ENCODE measurements at regions not wholly inside any gene's neighbourhood (a gene's known extent, or its start where the extent isn't known, plus 50 kb on each side); places are given as distances from the start of the nearest gene placed in this dataset.
"Not testable (repeated sequence)": the region's sequence is repeated elsewhere in the genome, so short reads cannot be mapped to it uniquely, and the experiment has no call there.

DNA sequence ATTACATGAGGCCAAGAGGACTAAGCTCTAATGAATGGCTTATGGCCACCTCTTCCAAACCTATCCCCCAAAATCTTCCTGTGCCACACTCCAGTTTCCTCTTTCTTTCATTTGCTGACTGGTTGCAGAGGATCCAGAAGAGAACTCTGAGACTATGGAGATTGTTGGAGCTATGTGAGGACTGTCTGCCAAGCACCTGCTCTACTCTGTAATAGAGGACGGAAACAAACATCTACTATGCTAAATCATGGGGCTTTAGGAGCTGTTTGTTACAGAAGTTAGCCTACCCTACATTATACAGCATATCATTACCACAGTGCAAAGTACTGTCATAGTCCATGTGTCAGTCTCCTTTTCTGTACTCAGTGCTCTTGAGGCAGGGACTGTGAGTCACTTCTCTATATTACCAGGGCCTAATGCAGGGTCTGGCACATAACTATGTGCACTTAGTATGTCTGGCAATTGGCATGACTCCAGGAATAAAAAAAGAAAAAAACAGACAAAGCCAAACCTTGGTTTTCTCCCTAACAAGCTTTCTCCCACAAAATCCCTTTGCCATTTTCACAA is 95.1 kb downstream of the RPAP3 start:
- DNase-seq (ENCODE audit: low read depth) = no peak

DNA sequence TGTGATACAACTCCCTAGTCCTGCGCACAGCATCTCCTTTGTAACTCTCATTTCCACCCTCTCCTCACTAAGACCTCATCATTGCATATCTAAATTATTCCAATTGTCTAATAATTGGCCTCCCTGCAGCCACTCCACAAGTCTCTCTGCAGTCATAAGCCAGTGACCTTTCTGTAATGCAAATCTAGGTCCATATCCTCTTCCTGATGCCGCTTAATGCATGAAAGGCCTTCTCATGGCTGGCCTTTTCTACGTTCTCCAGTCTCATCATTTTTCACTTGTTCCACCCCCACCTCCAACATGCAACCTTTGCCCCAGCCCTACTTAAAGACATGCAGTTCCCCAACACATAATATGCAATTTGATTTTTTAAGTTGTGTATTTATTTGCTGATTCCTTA is 96.0 kb downstream of the RPAP3 start:
- DNase-seq (ENCODE audit: low read depth) = no peak

DNA sequence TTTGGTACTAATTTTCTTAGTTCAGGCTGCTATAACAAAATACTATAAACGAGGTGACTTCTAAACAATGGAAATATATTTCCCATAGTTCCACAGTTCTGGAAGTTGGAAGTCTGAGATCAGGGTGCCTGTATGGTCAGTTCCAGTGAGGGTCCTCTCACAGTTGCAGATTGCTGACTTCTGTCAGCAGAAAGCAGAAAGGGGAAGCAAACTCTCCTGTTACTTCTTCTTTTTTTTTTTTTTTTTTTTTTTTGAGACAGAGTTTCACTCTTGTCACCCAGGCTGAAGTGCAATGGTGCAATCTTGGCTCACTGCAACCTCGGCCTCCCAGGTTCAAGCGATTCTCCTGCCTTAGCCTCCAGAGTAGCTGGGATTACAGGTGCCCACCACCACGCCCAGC is 97.2 kb downstream of the RPAP3 start:
- DNase-seq (ENCODE audit: low read depth) = not testable (repeated sequence)

DNA sequence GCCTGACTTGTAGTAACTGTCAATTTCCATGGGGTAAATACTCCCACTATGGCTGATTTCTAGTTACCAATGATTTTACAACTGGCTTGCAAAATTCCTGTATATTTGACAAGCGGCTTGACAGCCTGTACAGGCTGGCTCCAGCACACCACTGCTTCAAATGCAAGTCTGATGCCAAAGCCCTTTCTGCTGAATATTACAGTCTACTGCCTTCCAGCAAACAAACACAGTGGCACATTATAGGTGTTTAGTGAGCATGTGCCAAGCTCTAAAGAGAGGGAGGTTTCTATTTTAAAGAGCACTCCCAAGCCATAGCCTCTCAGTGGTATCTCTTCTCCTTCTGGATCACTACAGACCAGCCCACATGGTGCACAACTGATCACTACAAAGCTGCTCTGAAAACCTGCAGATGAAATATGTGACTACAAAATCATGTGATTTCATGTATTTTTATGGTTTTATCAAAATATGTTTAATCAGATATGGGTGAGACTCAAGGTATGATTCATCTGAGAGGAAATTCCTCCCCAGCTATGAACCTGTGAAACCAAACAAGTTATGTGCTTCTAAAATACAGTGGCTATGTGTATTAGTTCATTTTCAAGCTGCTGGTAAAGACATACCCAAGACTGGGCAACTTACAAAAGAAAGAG is 101.5 kb downstream of the RPAP3 start:
- no peak for DNase-seq (ENCODE audit: low read depth)

DNA sequence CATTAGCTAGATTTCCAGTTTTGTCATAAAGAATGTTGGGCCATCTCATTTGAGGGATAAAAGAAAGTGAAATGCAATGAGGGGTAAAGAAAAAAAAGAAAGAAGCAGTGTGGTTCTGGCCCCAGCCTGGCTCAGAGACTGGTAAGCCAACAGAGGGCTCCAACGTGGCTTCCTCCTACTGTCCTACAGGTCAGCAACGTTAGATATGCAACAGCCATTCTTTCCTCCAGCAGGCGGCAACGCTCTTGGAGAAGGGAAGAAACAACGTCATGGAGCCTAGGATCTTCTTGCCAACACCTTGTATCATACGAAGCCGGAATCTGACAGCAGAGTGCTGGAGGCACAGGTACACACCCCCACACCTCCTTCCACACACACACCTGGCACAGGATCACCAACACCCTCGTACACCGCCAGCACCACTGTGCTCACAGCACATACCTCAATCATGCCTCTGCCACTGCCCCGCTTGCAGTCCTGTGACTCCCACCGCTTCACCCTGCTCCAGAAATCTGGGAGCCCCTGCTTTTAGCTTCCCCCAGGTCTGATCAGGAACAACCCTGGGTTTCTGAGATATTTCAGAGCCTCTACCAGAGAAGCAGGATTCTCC is 102.8 kb downstream of the RPAP3 start:
- DNase-seq (ENCODE audit: low read depth) = no peak

DNA sequence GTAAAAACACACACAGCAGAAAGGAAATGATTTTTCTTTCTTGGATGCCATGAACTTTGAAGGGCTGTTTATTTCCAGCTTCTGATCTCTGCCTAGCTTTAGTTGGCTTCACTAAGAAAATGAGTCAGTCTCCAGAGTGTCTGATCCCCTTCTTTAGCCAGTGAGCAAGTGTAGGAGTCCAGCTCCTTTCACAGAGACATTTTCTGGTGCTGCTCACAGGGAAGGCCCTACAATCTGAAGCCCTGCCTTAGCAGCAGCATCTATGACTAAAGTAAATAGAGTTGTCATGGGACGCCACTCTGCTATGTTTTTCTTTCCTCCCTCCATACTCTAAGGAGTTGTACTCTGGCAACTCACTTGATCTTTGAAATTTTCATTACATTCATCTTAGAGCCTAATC is 103.5 kb downstream of the RPAP3 start:
- no peak for DNase-seq (ENCODE audit: low read depth)

DNA sequence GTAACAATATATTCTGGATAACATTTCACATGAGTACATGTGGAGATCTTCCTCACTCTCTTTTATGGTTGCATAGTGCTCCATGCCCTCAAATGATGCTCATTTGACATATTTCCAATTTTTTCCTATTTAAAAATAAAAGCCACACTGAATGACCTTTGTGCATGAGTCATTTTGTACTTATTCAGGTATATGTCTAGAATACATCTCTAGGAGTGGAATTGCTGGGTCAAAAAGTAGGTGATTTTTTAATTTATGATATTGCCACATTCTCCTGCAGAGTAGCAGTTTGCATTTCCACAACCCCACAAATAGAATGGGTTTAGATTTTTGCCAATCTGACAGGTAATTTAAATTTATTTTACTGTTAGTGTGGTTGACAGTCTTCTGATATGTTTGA is 104.8 kb downstream of the RPAP3 start:
- DNase-seq (ENCODE audit: low read depth) = no peak

DNA sequence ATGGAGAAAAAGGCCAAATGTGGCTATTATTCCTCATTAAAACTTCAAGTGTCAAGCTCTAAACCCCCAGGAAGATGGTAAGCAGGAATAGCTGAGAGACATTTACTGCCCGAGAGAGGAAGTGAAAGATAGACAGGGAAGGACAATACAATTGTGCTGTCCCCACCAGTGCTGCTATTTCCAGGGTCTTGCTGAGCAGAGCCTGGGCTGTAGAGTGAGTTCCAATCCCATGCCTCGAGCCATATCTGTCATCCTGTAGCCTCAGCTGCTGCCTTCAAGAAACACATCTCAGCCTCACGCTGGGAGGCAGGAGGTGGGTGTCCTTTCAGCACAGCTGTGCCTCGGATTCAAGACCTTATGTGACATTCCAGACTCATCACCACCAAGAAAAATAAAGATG is 114.0 kb downstream of the RPAP3 start:
- no peak for DNase-seq (ENCODE audit: low read depth)

DNA sequence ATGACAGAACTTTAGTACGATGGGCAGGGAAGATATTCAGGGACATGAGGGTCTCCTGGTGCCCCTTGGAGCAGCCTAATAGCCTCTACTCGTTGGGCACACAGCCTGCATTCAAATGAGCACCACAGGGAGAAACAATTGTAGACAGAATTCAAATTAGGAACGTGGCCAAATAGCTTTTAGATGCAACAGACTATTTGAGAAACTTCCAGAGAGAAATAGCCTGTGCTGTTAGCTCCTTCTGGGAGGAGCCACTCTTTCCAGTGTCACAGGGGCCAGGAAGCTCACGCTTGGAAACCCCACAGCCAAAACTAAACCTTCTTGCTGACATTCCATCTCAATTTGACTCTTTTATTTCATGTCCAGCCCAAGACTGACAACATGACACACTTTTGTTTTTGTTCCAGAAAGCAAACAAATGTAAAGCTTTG is 114.5 kb downstream of the RPAP3 start:
- no peak for DNase-seq (ENCODE audit: low read depth)

DNA sequence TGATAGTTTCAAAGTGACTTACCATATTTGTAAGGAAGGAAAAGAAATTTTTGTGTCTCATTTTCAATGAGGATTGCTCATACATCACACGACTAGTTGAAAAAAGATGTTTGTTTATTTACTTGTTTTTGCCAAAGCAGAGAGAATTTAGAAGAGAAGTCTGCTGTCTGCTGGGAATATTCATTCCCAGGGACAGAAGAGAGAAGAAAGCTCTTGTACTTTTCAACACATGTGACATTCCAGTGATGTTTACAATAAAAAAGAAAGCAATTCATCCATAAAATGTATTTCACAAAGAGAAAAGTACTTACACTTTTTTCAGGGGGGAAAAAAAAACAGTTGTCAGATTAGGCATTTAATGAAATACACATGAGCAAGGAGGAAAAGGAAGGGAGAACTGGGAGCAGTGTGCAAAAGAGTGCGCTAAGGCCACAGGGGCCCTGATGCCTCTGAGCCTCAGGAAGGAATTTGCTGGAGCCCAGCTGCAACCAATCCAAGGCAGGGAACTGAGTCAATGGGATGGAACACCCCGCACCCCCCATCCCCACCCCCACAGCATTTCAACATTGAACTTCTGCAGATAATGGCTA is 115.0 kb downstream of the RPAP3 start:
- no peak for DNase-seq (ENCODE audit: low read depth)

DNA sequence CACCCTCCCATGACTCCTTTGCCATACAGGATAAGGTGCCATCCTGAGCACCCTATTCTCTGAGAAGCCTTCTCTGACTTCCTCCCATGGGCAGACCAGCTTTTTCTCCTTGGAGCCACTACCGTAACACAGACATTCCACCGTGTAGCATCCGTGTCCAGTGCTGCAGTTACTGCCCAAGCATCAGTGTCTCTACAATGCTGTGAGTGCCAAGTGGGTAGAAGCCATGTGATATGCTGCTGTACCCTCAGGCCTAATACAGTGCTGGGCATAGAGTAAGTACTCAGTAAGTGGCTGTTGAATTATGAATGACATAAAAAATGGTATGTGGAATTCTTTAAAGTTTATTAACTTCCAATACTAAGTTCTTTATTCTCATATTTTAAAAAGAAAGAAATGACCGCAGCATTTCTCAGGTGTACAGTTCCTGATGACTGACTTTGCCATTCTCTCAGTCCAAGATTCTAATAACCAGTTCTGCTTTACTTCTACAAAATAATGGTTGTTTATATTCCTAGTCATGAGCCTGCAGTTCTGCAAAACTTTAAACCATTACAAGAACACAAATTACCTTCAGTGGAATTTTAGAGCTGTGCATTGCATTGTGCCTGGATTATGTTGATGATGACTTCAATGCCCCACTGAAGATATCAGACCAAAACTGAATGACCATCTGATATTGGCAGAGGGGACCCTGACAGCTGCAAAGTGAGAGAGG is 118.7 kb downstream of the RPAP3 start:
- DNase-seq (ENCODE audit: low read depth) = no peak

DNA sequence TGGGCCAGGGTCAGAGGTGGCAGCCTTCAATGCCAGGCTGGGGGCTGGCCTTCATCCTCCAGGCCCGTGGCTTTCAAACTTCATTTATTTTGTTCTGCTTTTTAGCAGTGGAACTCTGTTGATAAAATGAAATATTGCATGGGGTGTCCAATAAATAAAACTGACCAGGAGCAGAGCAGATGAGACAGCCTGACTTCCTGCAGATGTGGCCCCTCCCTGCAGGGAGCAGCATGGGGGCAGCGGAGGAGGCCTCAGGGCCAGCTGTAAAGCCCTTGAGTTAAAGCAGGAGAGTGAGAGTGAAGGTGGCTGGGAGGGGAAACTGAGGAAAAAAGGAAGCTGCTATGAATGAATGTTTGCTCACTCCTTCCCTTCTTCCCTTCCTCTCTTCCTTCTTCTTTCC is 120.3 kb downstream of the RPAP3 start:
- DNase-seq (ENCODE audit: low read depth) = no peak

DNA sequence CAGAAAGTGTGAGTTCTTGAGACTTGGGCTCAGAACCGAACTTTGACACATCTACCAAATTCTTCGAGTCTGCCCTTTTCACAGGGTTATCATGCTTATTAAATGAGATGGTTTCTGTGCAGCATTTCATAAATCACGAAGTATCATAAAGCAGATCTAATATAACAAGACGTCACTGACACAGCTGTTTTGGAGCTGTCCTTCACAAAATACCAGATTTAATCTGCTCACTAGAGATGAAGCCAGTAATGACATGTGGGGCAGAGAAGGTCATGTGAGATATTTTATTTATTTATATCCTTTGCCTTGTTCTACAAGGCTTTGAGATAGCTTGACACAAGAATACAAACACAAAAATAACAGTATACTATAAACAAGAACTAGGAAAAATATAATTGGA is 127.0 kb downstream of the RPAP3 start:
- DNase-seq (ENCODE audit: low read depth) = no peak

DNA sequence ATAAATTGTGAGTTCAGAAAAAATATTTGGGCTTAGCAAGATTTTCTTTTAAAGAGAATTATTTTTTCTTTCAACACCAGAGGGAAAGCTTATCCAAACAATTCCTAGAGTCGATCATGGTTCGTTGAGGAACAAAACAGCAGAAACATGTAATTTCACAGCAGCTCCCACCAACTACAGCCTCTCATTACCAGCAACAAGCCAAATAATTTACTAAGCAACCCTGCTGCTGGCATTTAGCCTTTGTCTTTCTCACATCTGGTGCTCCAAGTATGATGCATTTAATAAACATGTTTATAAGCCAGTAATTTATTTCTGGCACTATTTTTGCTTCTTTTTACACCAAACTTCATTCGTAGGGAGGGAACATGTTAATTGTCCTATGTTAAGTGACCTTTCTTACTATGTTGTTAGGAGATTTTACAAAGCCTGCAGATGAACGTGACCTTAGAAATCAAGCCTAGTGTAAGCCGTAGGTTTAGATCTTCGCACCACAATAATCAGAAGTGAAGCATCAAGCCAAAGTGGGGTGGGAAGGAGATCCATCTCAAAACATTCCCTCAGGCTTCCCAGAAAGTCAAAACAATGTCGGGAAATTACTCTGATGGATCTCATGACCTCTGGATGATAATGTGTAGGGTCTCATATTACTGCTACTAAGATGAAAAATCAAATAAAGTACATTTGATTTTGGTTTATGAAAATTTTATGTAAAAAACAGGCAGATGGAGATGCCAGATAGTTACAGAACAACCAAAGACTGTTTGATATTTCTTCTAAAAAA is 128.4 kb downstream of the RPAP3 start:
- DNase-seq (ENCODE audit: low read depth) = no peak

DNA sequence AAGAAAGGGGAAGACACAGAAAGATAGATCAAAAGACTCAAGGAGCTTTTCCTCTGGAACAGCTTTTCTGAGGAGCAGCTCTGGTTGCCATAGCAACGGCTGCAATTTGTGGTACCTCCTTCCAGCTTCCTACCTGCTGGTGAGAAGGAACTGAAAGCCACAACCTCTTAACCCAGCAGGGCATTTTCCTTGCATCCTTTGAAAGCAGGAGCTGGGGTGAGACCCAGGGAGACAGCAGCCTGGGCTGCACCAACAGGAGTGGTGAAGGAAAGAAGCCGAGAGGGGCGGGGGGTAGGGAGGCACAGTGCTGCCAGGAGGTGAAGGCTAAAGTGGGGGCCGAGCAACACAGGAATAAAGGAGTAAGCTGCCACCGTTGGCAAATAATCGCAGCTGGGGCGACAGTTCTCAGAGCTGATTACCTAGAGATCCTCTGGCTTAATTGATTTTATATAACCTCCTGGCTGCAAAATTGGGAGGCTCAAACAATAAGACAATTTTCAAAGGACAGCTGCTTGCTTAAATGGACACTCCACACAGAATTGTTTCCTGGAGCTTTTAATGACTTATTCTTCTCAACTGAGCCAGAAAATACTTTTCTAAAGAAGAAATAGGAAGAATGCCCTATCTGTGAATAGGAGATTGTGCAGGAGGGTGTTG is 129.4 kb downstream of the RPAP3 start:
- no peak for DNase-seq (ENCODE audit: low read depth)

DNA sequence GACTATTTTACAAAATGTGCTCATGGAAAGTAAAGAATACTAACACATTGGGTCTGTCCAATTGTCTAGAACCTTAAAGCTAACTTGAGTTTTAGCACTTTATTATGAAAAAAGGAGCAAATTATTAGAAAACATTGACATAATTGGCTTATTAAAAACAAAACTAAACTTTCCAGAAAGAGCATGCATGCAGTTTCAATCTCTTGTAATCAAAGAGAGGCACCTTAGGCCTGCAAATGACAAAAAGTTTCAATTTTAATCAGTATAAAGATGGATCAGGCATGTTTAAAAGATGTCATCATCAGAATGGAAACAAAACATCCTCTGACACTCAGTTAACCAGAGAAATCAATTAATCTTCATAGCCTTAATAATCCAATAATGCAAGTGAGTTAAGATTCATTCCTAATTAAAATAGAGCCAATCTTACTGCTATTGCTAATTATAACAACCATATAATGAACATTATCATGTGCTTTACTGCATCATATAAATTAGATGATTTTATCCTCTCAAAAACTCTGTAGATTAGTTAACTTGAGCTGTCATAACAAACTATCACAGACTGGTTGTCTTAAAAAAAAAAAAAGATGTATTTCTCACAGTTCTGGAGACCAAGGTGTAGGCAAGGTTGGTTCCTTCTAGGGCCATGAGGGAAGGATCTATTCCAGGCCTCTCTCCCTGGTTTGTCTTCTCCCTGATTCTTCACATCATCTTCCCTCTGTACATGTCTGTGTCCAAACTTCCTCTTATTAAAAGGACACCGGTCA is 131.4 kb downstream of the RPAP3 start:
- no peak for DNase-seq (ENCODE audit: low read depth)

DNA sequence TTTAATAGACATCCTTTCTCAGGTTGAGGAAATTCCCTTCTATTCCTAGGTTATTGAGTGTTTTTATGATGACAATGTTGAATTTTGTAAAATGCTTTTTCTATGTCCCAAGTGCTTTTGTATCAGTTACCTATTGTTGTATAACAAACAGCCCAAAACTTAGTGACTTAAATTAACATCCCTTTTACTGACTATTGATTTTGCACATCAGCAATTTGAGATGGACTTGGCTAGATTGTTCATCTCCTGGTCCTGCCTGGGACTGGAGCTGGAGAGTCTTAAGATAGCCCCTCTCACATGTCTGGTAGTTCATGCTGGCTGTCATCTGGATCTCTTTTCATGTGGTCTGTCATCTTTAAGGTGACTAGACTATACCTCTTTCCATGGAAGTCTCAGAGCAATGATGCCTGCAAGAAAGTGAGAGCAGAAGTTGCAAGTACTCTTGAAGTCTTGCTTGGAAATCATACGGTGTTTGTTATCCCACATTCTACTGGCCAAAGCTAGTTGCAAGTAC is 132.6 kb downstream of the RPAP3 start:
- DNase-seq (ENCODE audit: low read depth) = no peak

DNA sequence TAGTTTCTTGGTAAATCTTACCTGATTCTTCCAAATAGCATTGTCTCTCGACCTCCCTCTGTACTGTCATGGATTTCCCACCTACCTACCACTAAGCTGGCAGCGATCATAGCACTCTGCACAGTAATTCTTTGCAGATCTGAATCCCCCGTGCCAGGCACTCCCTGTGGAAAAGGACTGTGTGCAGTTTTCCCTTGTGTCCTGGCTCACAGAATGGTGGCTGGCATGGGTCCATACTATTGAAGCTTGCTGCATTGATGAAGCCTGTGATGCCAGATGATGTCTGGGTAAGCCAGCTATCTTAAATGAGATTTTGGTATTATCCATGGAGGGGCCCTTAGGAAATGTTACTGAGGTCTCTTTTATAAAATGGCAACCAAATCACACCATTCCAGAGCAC is 135.7 kb downstream of the RPAP3 start:
- DNase-seq (ENCODE audit: low read depth) = no peak

DNA sequence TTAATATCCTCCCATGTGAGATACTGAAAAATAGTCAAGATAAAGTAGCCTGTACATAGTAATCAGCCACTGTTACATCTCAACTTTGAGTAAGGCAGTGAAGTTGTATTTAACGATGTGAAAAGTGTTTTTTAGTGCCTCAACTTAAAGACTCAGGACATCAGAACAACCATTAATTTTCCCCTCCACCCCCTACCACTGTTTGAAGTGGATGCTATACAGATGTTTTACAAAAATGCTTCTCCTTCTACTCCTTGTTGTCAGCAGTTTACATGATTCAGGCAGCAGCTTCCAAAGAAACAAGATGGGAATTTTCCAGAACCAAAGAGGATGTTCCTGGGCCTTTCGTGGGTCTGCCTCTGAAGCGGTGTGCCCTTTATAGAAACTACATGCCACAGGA is 143.6 kb downstream of the RPAP3 start:
- DNase-seq (ENCODE audit: low read depth) = no peak

DNA sequence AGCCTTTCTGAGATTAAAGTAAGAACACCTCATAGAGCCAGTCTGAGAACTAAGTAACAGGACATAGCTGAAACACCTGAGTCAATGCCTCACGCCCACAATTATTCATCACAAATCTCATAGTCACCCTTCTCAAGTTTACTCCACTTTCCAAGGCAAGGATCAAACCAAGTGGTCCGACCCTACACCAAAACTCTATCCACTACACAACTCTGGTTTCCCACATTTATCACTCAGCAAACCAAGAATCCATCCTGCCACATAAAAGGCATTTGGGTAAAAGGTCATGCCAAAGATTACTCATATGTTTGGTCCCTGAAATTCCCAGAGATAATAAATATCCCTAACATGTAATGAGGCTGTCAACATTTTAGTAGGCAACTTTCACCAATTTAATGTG is 144.1 kb downstream of the RPAP3 start:
- no peak for DNase-seq (ENCODE audit: low read depth)

DNA sequence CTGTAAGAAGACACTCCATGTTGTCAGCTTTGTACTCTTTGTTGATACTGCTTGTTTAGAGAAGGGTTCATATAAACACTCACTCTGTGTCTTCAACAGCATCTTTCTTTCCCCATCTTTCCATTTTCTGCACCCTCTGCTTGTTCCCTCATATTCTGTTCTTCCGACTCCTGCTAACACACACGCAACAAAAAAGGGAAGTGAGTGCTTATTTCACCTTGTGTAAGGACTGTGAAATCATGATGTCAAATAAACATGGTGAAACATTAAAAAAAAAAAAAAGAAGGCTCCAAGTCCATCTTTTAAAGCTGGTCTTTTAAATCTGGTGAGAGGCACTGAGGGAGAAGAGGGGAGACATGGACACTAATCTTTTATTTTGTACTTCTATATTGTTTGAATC is 145.4 kb downstream of the RPAP3 start:
- DNase-seq (ENCODE audit: low read depth) = no peak

Measured in stimulated activated CD8-positive, alpha-beta memory T cell treated with anti-CD3 and anti-CD28 coated beads, Interleukin-4, amount 100 ng/mL, for 24 hours (primary cell).